GM18951 (cell line): ENCODE measurements at regions not wholly inside any gene's neighbourhood (a gene's known extent, or its start where the extent isn't known, plus 50 kb on each side); places are given as distances from the start of the nearest gene placed in this dataset.

Source experiments
- POLR2A ChIP-seq: IDR thresholded peaks from 4 replicates; pipeline ENCODE4 v1.6.1; 2011; ENCODE audit warnings: mild to moderate bottlenecking; ENCODE audit not compliant: insufficient read length, insufficient read depth; ENCODE audit errors: extremely low read depth
- in situ Hi-C: fragments of 300-500 bp; cut with MboI; formaldehyde crosslinking; loops from one replicate; pipeline ENCODE4 v1.12.0; 2022; ENCODE audit warnings: low sequenced_read_pairs, mixed read lengths, inconsistent platforms; ENCODE audit not compliant: unreplicated experiment

DNA sequence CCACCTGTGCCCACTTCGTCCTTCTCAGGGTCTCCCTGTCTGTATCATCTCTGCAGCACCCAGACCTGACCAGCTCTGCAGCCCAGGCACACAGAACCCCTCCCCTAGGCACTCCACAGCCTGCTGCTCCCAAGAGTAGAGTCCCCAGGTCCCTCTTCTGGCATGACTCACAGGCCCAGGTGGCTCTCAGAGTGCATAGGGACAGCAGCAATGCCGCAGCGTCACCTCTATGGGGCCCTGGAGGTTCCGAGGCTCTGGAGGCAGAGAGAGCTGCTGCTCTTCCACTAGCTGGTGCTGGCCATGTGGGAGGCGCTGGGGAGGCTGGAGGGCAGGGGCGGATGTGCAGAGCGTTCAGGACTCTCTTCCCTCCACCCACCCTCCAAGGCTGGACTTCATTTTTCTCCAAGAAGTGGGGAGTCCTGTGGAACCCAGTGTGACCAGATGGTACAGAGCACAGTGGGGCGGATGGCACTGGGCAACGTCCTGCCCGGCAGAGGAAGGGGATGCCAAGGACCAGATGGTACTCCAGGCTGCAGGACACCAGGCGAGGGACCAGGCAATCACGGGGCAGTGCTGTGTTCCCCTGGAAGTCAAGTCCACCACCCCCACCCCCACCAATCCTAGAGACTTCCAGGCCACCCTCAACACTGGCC lies 151.7 kb downstream of the RBFOX3 start:
- in situ Hi-C loops: no loop called here
- no peak for TF ChIP-seq POLR2A

DNA sequence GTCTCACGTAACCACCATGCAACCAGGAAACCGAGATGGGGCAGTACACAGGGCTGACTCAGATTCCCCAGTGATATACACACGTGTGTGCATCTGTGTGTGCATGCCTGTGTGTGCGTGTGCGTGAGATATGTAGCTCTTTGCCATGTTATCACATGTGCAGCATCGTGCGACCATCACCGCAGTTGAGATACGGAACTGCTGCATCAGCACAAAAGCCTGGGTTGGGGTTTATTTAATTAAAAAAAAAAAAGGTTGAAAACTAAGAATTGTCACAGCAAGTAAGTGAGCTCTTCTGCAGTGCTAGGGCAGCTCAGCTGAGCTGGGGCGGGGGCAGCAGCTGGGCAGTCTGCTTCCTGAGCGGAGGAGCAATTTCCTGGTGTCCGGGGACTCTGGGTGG lies 152.5 kb downstream of the RBFOX3 start:
- TF ChIP-seq POLR2A: no peak
- in situ Hi-C loops: no loop called here

DNA sequence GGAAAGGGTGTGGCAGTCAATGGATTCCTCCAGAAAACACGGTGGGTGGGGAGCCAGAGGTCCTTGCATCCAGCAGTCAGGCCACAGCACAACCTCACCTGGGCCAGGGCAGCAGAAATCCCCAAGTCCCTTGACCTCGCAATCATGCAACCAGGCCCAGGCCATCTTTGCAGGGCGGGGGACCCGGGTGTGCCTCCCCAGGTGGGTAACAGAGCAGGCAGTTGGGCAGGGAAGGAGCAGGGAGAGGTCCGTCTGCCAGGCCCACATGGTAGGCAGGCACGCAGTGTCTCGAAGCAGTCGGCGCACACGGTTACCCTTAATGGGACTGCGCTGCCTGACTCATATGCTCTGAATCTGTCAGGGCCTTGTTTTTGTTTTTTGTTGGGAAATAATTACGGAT lies 153.0 kb downstream of the RBFOX3 start:
- in situ Hi-C loops: no loop called here
- TF ChIP-seq POLR2A: no peak

DNA sequence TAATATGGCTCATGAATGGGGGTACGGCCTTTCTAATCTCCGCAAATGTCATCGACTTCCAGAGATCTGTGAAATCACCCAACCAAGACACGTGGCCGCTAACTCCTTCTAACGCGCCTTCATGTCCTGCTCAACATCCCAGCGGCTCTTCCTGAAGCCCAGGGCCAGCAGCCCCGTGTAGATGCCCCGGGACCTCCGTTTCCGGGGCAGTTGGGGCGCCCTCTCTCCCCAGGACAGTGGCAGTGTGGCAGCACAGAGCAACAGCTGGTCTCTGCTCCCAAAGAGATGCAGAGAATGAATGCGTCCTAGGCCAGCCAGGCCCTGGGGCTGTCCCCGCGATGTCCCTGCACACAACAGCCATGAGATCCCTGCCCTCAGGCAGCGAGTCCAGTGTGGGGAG lies 153.5 kb downstream of the RBFOX3 start:
- in situ Hi-C loops: no loop called here
- TF ChIP-seq POLR2A: no peak

DNA sequence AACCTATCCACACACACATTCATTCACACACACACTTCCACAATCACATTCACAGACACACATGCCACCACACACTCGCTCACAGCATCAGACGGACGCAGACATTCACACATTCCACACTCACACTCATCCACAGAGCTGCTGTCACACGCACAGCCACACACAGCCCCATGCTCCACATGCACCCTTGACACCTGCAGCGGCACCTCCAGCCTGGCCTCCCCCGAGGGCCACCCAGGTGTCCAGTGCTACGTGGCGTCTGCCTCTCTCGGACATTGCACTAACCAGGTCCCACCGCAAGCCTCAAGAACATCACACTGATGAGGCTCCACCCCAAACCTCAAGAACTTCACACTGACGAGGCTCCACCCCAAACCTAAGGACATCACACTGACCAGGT lies 155.2 kb downstream of the RBFOX3 start:
- in situ Hi-C loops: no loop called here
- no peak for TF ChIP-seq POLR2A

DNA sequence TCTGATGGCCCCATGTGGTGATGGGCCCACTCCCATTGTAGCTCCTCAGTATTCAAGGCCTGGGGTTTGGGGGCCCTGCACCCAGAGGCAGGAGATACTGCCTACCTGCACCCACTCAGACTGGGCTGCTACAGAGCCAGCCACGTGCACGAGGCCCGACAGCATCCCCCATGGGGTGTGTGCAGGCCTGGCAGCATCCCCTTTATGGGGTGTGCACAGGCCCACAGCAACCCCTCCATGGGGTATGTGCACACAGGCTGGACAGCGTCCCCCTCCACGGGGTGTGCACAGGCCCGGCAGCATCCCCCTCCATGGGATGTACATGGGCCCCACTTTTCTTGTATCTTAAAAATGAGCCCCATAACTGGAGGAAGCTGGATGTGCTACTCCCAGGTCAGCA lies 156.0 kb downstream of the RBFOX3 start:
- in situ Hi-C loops: no loop called here
- TF ChIP-seq POLR2A: no peak

DNA sequence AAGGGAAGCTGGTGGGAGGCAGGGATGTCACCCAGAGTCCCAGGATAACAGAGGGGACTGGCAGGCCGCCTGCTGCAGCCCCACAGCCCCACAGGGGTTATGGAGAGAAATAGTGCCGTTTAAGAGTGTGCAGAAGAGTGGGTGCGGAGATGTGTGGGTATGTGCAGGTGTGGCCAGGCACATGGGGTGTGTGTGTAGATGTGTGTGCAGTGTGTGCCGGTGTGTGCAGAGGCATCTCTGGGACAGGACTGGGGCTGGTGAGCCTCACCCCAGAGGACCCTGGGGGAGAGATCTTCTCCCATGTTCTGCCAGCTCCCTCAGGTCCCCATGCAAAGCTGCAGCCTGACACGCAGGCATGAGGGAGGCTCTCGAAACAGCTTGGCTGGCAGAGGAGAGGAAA lies 157.4 kb downstream of the RBFOX3 start:
- no peak for TF ChIP-seq POLR2A
- in situ Hi-C loops: no loop called here

DNA sequence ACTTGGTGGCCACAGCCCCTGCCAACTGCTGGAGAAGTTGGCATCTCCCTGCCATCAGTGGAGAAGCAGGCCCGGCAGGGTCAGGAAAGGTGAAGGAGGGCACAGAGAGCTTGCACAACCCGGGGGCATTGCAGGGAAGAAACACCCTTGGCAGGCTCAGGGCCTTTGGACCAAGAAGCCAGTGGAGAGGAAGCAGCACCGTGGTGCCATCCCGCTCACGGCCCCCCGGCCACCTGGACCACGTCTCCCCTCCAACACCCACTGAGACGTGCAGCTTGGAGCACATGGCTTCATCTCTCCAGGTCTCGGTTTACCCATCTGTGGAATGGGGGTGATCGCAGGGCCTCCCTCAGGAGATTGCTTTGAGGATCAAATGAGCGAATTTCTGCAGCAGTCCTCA lies 158.1 kb downstream of the RBFOX3 start:
- no peak for TF ChIP-seq POLR2A

DNA sequence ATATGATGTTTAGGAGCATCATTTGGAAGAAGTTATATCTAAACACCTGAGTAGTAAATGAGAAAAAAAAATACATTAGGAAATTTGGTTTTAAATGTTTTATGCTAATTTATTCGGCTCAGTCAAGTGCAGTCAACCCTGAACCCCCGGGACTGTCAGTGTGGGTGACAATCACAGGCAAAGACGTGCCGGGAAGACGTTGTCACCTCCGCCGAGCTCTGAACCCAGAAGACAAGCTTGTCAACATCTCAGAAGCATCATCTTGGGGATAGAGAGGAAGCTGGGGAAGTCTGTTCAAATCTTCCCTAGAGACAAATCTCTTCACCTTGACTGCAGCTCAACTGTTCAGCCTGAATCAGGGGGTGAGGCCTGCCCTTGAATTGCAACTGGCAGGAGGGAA lies 159.7 kb downstream of the RBFOX3 start:
- in situ Hi-C loops: no loop called here

More for the DNA sequence above, 158.1 kb downstream of the RBFOX3 start:
- in situ Hi-C loops: no loop called here

DNA sequence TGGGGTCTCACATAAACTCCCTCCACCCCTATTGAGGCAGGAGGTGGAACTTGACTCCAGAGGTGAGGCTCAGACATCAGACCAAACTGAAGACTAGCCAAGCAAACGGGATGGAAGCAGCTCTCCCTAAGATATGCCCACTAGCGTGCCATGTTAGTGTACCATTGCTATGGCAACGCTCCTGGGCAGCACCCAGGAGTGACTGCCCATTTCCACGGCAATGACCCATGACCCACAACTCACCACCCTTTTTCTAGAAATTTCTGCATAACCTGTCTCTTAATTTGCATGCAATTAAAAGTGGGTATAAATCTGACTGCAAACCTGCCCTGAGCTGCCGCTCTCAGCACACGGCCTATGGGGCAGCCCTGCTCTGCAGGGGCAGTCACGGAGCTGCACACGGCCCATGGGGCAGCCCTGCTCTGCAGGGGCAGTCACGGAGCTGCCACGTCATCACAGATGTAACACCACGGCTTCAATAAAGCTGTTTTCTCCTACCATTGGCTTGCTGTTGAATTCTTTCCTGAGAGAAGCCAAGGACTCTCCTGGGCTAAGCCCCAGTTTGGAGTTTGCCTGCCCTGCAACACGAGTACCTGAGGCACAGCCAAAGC lies 164.3 kb downstream of the RBFOX3 start:
- no peak for TF ChIP-seq POLR2A
- in situ Hi-C loops: no loop called here

More for the DNA sequence above, 159.7 kb downstream of the RBFOX3 start:
- no peak for TF ChIP-seq POLR2A

DNA sequence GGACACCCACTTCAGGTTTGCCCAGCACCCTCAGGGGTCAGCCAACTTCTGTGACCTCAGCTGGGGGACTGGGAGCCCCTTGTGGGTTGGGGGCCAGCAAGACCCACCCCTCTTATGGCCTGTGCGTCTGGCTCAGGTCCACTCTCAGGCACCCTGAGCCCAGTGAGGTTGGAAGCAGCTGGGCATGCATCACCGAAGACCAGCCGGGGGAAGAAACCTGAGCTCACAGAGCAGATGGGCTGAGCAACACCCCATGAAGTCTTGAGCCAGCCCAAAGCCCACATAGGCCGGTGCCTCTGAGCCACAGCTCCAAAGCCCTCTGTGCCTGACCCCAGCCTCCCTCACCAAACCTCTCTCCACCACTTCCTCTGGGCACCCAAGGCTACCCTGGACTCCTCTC lies 166.7 kb downstream of the RBFOX3 start:
- no peak for TF ChIP-seq POLR2A
- in situ Hi-C loops: no loop called here

DNA sequence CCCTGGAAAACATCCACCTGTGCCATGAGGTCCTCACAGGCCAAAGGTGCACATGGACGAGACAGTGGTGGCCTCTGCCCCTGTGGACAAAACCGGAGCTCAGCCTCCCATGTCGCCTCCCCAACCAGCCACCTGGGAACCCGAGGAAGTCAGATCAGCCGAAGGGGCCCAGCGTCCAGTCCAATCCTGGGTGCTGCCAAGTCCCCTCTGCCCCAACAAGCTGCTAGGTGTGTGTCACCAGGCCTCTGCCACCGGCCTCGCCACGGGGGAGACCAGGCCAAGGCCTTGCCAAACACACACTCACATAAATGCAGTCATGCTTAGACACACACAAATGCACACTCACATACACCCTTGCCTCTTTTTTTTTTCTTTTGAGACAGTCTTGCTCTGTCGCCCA lies 167.8 kb downstream of the RBFOX3 start:
- in situ Hi-C loops: no loop called here
- no peak for TF ChIP-seq POLR2A

DNA sequence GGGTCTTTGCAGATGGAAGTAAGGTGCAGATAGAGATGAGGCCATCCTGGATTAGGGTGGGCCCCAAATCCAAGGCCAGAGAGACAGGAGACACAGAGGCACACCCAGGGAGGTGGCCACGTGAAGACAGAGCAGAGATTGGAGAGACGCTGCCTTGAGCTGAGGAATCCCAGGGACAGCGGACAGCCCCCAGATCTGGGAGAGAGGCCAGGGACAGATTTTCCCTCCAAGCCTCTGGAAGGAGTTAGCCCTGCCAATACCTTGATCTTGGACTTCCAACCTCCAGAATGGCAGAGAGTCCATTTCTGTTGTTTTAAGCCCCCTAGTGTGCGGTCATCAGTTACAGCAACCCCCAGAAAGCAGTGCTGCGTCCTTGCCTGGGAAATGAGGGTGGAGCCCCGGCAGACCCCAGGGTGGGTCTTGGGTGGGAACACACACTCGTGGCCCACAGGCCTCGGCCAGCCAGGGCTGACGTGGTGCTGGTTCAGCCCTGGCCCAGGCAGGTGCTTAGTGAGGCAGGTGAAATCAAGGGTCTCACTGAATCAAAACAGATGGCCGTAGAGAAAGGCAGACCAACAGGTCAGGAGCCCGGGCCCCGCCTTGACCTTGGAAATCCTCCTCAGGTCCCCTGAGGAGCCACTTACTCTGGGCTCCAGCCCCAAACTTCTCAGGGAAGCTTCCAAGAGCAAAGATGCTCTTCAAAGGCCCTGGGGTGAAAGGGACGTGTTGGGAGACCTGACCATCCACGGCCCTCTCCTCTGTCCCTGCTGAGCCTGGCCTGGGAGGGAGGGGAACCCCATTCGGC lies 169.3 kb downstream of the RBFOX3 start:
- TF ChIP-seq POLR2A: no peak
- in situ Hi-C loops: no loop called here

DNA sequence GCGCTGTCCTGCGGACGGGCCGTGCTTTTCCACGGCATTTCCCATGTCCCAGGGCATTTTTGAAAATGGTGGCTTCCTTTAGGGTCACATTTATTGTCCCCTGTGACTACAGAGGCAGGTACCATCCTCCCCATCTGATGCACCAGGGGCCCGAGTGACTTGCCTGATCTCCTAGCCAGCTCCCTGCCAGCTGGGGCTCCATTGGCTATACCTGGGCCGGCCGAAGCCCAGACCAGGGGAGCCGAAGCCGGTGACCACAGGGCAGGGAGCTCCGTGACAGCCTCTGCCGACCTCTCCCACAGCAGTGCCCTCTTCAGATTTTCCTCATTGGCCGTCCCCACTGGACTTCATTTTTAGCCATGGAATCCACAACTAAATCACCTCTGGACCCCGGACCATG lies 170.6 kb downstream of the RBFOX3 start:
- TF ChIP-seq POLR2A: no peak
- in situ Hi-C loops: no loop called here
